ENCODE measurements at regions not wholly inside any gene's neighbourhood (a gene's known extent, or its start where the extent isn't known, plus 50 kb on each side); places are given as distances from the start of the nearest gene placed in this dataset.
"Not testable (repeated sequence)": the region's sequence is repeated elsewhere in the genome, so short reads cannot be mapped to it uniquely, and the experiment has no call there.

- TF ChIP-seq, protein P1, sequence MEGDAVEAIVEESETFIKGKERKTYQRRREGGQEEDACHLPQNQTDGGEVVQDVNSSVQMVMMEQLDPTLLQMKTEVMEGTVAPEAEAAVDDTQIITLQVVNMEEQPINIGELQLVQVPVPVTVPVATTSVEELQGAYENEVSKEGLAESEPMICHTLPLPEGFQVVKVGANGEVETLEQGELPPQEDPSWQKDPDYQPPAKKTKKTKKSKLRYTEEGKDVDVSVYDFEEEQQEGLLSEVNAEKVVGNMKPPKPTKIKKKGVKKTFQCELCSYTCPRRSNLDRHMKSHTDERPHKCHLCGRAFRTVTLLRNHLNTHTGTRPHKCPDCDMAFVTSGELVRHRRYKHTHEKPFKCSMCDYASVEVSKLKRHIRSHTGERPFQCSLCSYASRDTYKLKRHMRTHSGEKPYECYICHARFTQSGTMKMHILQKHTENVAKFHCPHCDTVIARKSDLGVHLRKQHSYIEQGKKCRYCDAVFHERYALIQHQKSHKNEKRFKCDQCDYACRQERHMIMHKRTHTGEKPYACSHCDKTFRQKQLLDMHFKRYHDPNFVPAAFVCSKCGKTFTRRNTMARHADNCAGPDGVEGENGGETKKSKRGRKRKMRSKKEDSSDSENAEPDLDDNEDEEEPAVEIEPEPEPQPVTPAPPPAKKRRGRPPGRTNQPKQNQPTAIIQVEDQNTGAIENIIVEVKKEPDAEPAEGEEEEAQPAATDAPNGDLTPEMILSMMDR (conservative IDR thresholded peaks at IDR 0.05; ENCODE audit: low read length), result not testable (repeated sequence)
- not testable (repeated sequence) for TF ChIP-seq EZH2phosphoT487 (IDR thresholded peaks at IDR 0.05; ENCODE audit: borderline replicate concordance)
Observed at GRCh38 chr4:60487118-60487761, 712.9 kb upstream of the ADGRL3 start.
